K562 (cell line): ENCODE measurements at regions not wholly inside any gene's neighbourhood (a gene's known extent, or its start where the extent isn't known, plus 50 kb on each side); places are given as distances from the start of the nearest gene placed in this dataset.
"Not testable (repeated sequence)": the region's sequence is repeated elsewhere in the genome, so short reads cannot be mapped to it uniquely, and the experiment has no call there.

Experiments
- ASH1L ChIP-seq: fragments of 450-650 bp; IDR thresholded peaks from 2 replicates; pipeline ENCODE4 v1.6.1; 2018; ENCODE audit warnings: borderline replicate concordance, mild to moderate bottlenecking, low read depth; ENCODE audit not compliant: partially characterized antibody
- CBX1 ChIP-seq: sonication (generic); IDR thresholded peaks from 2 replicates; pipeline ENCODE4 v1.6.1; 2016; ENCODE audit warnings: antibody characterized with exemption, low read depth, mild to moderate bottlenecking
- GABPA ChIP-seq: fragments of 200-800 bp; sonication (Bioruptor generic); conservative IDR thresholded peaks from 2 replicates; pipeline ENCODE4 v1.6.1; 2016; ENCODE audit warnings: low read depth, missing genetic modification characterization, missing compliant biosample characterization
- KLF13 ChIP-seq: fragments of 450-650 bp; IDR thresholded peaks from 2 replicates; pipeline ENCODE4 v1.6.1; 2016; ENCODE audit warnings: missing genetic modification characterization, low read depth, mild to moderate bottlenecking, missing compliant biosample characterization, moderate library complexity, borderline replicate concordance
- MAZ ChIP-seq, 2 experiments: fragments of 450-650 bp in 1 of 2; sonication (generic) in 1 of 2; formaldehyde crosslinking; IDR thresholded peaks in 1 of 2; conservative IDR thresholded peaks in 1 of 2; 2 replicates each; pipeline versions ENCODE4 v1.4.0 to v1.5.0; 2020; ENCODE audit warnings: mild to moderate bottlenecking in 1 of 2, missing genetic modification reagents in 1 of 2
- POLR2A ChIP-seq: fragments of 450-650 bp; conservative IDR thresholded peaks from 2 replicates; pipeline ENCODE4 v1.6.1; 2016
- RFX1 ChIP-seq: fragments of 450-650 bp; IDR thresholded peaks from 2 replicates; pipeline ENCODE4 v1.6.1; 2016; ENCODE audit warnings: mild to moderate bottlenecking, moderate library complexity
- ZNF311 ChIP-seq: fragments of 250-450 bp; sonication (Bioruptor Pico); IDR thresholded peaks from 2 replicates; pipeline ENCODE4 v1.4.0; 2020; ENCODE audit warnings: mild to moderate bottlenecking, moderate library complexity
- TF ChIP-seq, protein P1 (sequence below): sonication (generic); formaldehyde crosslinking; IDR thresholded peaks from 2 replicates; pipeline ENCODE4 v1.8.0; 2022; ENCODE audit warnings: mild to moderate bottlenecking, missing genetic modification reagents, borderline replicate concordance
- TF ChIP-seq, protein P2 (sequence below): fragments of 450-650 bp; IDR thresholded peaks from 2 replicates; pipeline ENCODE4 v1.6.1; 2018; ENCODE audit not compliant: partially characterized antibody
- TF ChIP-seq, protein P3 (sequence below), 2 experiments: fragments of 450-650 bp; formaldehyde crosslinking in 1 of 2; IDR thresholded peaks; 2 replicates each; pipeline versions ENCODE4 v1.4.0 to v1.6.1; 2014 to 2020; ENCODE audit warnings: mild to moderate bottlenecking in 2 of 2, borderline replicate concordance in 1 of 2, low read depth in 1 of 2

DNA sequence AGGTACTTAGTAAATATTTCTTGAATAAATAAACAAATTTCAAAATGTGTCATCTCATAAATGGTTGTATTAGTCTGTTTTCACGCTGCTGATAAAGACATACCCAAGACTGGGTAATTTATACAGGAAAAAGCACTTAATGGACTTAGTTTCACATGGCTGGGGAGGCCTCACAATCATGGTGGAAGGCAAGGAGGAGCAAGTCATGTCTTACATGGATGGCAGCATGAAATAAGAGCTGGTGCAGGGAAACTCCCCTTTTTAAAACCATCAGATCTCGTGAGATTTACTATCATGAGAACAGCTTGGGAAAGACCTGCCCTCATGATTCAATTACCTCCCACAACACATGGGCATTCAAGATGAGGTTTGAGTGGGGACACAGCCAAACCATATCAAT lies 317.3 kb upstream of the PRICKLE1 start:
- TF ChIP-seq, protein P1, sequence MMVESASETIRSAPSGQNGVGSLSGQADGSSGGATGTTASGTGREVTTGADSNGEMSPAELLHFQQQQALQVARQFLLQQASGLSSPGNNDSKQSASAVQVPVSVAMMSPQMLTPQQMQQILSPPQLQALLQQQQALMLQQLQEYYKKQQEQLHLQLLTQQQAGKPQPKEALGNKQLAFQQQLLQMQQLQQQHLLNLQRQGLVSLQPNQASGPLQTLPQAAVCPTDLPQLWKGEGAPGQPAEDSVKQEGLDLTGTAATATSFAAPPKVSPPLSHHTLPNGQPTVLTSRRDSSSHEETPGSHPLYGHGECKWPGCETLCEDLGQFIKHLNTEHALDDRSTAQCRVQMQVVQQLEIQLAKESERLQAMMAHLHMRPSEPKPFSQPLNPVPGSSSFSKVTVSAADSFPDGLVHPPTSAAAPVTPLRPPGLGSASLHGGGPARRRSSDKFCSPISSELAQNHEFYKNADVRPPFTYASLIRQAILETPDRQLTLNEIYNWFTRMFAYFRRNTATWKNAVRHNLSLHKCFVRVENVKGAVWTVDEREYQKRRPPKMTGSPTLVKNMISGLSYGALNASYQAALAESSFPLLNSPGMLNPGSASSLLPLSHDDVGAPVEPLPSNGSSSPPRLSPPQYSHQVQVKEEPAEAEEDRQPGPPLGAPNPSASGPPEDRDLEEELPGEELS (CRISPR knock-in tag) = not testable (repeated sequence)
- TF ChIP-seq GABPA (tag); RFX1; MAZ (CRISPR knock-in tag; conservative IDR thresholded peaks at IDR 0.05 in 1 of 2, IDR thresholded peaks at IDR 0.05 in 1 of 2); CBX1; ASH1L; ZNF311 (CRISPR knock-in tag); KLF13 (tag); POLR2A: not testable (repeated sequence)
- TF ChIP-seq, protein P2, sequence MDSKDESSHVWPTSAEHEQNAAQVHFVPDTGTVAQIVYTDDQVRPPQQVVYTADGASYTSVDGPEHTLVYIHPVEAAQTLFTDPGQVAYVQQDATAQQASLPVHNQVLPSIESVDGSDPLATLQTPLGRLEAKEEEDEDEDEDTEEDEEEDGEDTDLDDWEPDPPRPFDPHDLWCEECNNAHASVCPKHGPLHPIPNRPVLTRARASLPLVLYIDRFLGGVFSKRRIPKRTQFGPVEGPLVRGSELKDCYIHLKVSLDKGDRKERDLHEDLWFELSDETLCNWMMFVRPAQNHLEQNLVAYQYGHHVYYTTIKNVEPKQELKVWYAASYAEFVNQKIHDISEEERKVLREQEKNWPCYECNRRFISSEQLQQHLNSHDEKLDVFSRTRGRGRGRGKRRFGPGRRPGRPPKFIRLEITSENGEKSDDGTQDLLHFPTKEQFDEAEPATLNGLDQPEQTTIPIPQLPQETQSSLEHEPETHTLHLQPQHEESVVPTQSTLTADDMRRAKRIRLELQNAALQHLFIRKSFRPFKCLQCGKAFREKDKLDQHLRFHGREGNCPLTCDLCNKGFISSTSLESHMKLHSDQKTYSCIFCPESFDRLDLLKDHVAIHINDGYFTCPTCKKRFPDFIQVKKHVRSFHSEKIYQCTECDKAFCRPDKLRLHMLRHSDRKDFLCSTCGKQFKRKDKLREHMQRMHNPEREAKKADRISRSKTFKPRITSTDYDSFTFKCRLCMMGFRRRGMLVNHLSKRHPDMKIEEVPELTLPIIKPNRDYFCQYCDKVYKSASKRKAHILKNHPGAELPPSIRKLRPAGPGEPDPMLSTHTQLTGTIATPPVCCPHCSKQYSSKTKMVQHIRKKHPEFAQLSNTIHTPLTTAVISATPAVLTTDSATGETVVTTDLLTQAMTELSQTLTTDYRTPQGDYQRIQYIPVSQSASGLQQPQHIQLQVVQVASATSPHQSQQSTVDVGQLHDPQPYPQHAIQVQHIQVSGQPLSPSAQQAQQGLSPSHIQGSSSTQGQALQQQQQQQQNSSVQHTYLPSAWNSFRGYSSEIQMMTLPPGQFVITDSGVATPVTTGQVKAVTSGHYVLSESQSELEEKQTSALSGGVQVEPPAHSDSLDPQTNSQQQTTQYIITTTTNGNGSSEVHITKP = not testable (repeated sequence)
- TF ChIP-seq, protein P3, sequence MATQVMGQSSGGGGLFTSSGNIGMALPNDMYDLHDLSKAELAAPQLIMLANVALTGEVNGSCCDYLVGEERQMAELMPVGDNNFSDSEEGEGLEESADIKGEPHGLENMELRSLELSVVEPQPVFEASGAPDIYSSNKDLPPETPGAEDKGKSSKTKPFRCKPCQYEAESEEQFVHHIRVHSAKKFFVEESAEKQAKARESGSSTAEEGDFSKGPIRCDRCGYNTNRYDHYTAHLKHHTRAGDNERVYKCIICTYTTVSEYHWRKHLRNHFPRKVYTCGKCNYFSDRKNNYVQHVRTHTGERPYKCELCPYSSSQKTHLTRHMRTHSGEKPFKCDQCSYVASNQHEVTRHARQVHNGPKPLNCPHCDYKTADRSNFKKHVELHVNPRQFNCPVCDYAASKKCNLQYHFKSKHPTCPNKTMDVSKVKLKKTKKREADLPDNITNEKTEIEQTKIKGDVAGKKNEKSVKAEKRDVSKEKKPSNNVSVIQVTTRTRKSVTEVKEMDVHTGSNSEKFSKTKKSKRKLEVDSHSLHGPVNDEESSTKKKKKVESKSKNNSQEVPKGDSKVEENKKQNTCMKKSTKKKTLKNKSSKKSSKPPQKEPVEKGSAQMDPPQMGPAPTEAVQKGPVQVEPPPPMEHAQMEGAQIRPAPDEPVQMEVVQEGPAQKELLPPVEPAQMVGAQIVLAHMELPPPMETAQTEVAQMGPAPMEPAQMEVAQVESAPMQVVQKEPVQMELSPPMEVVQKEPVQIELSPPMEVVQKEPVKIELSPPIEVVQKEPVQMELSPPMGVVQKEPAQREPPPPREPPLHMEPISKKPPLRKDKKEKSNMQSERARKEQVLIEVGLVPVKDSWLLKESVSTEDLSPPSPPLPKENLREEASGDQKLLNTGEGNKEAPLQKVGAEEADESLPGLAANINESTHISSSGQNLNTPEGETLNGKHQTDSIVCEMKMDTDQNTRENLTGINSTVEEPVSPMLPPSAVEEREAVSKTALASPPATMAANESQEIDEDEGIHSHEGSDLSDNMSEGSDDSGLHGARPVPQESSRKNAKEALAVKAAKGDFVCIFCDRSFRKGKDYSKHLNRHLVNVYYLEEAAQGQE (IDR thresholded peaks at IDR 0.05; ENCODE audit: borderline replicate concordance) = not testable (repeated sequence)
- TF ChIP-seq, protein P3 (CRISPR knock-in tag; IDR thresholded peaks at IDR 0.05; ENCODE audit: low read depth) = not testable (repeated sequence)
